ENCODE measurements at regions not wholly inside any gene's neighbourhood (a gene's known extent, or its start where the extent isn't known, plus 50 kb on each side); places are given as distances from the start of the nearest gene placed in this dataset.
A peak's percentile ranks its signal among the peaks of the same experiment; 100 is the strongest.

- ATAC-seq (no peak), FAIRE-seq (no peak), DNase-seq (ENCODE audit: low read depth in 1 of 2, low spot score in 1 of 2) (no peak)
- ChIA-PET POLR2A (no interaction called here), CTCF (interaction anchor here (0.8 to 2.7 kb wide), 5 partner anchors 9 to 34 kb away, joined by 3 to 9 read pairs (median 4); no protein-coding TSS in a partner anchor)
- WGBS (ENCODE audit: missing lambda C conversion rate) = 88% methylated on average over 5 of the region's 5 CpGs
- no peak overlapping the region for H3K4me2 ChIP-seq
- no peak overlapping the region for H3K27ac ChIP-seq
- H3K9me3 ChIP-seq = peaks cover 9% of the 10 kb centered on the region; the same call in 2 of the 3 replicates
- H3K4me1 ChIP-seq = no peaks in the 10 kb centered on the region
- H3K4me3 ChIP-seq = no peak overlapping the region
- peak; percentile 87 for TF ChIP-seq ZC3H11A (IDR thresholded peaks at IDR 0.05)
- TF ChIP-seq, protein P1, sequence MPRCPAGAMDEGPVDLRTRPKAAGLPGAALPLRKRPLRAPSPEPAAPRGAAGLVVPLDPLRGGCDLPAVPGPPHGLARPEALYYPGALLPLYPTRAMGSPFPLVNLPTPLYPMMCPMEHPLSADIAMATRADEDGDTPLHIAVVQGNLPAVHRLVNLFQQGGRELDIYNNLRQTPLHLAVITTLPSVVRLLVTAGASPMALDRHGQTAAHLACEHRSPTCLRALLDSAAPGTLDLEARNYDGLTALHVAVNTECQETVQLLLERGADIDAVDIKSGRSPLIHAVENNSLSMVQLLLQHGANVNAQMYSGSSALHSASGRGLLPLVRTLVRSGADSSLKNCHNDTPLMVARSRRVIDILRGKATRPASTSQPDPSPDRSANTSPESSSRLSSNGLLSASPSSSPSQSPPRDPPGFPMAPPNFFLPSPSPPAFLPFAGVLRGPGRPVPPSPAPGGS (IDR thresholded peaks at IDR 0.05) = no peak
Measured at GRCh38 chr9:115625954-115626353, 508.0 kb upstream of the TNC start.

- Histone ChIP-seq H3K4me1 (no peaks in the 10 kb centered on the region), H3K27ac (no peak overlapping the region), H3K4me2 (no peak overlapping the region), H3K4me3 (no peak overlapping the region), H3K9me3 (0 out of 3 replicates have a peak, but pooled peaks cover under 1% of the 10 kb centered on the region)
- ATAC-seq (no peak), DNase-seq (ENCODE audit: low read depth in 1 of 2, low spot score in 1 of 2) (no peak), FAIRE-seq (no peak)
- ChIA-PET CTCF (interaction anchor here (1.5 kb wide), 1 partner anchor 34 kb away, joined by 4 read pairs; no protein-coding TSS in a partner anchor), POLR2A (no interaction called here)
- TF ChIP-seq, protein P2, sequence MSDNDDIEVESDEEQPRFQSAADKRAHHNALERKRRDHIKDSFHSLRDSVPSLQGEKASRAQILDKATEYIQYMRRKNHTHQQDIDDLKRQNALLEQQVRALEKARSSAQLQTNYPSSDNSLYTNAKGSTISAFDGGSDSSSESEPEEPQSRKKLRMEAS (IDR thresholded peaks at IDR 0.05) = no peak
- no peak for TF ChIP-seq HOXB13 (CRISPR knock-in tag; IDR thresholded peaks at IDR 0.05; ENCODE audit: low read depth)
- TF ChIP-seq KDM1A (IDR thresholded peaks at IDR 0.05; ENCODE audit: low read depth) = no peak
- no peak for TF ChIP-seq HEYL (CRISPR knock-in tag; IDR thresholded peaks at IDR 0.05)
- TF ChIP-seq EHMT2 (IDR thresholded peaks at IDR 0.05; ENCODE audit: low read depth) = no peak
- TF ChIP-seq FOXS1 (CRISPR knock-in tag; IDR thresholded peaks at IDR 0.05) = no peak
- no peak for TF ChIP-seq TP53 (CRISPR knock-in tag; IDR thresholded peaks at IDR 0.05)
- TF ChIP-seq MYC (IDR thresholded peaks at IDR 0.05; ENCODE audit: borderline replicate concordance, low read length) = no peak
- TF ChIP-seq CHD2 (IDR thresholded peaks at IDR 0.05; ENCODE audit: low read length, partially characterized antibody) = no peak
- TF ChIP-seq ZNF302 (CRISPR knock-in tag; IDR thresholded peaks at IDR 0.05) = no peak
- TF ChIP-seq RCOR1 (IDR thresholded peaks at IDR 0.05; ENCODE audit: low read depth, low read length) = no peak
- no peak for TF ChIP-seq FOSL2 (IDR thresholded peaks at IDR 0.05)
- no peak for TF ChIP-seq FOSL2 (CRISPR knock-in tag; IDR thresholded peaks at IDR 0.05)
- no peak for TF ChIP-seq RAD21 (conservative IDR thresholded peaks at IDR 0.05 in 1 of 2, IDR thresholded peaks at IDR 0.05 in 1 of 2)
- no peak for TF ChIP-seq ZC3H11A (IDR thresholded peaks at IDR 0.05)
- TF ChIP-seq HDAC2 (IDR thresholded peaks at IDR 0.05) = no peak
- TF ChIP-seq, protein P3, sequence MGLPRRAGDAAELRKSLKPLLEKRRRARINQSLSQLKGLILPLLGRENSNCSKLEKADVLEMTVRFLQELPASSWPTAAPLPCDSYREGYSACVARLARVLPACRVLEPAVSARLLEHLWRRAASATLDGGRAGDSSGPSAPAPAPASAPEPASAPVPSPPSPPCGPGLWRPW (IDR thresholded peaks at IDR 0.05) = no peak
- WGBS (ENCODE audit: missing lambda C conversion rate) = 86% methylated on average over 8 of the region's 8 CpGs
Measured at GRCh38 chr9:115627511-115627910, 509.6 kb upstream of the TNC start.

- TF ChIP-seq FOXS1 (CRISPR knock-in tag; IDR thresholded peaks at IDR 0.05) (no peak), POLR2A (IDR thresholded peaks at IDR 0.05; ENCODE audit: low read length) (no peak), ZSCAN20 (CRISPR knock-in tag; IDR thresholded peaks at IDR 0.05) (no peak), HDAC2 (IDR thresholded peaks at IDR 0.05) (no peak), NFE2L2 (conservative IDR thresholded peaks at IDR 0.05; ENCODE audit: low read length) (no peak), SMC3 (IDR thresholded peaks at IDR 0.05) (no peak), FOSL2 (IDR thresholded peaks at IDR 0.05) (no peak), FOSL2 (CRISPR knock-in tag; IDR thresholded peaks at IDR 0.05) (no peak), JUNB (IDR thresholded peaks at IDR 0.05) (no peak), EHF (CRISPR knock-in tag; IDR thresholded peaks at IDR 0.05) (no peak), HOXA7 (CRISPR knock-in tag; IDR thresholded peaks at IDR 0.05) (no peak), TP53 (CRISPR knock-in tag; IDR thresholded peaks at IDR 0.05) (no peak), RAD21 (conservative IDR thresholded peaks at IDR 0.05 in 1 of 2, IDR thresholded peaks at IDR 0.05 in 1 of 2) (no peak), POLR2AphosphoS2 (conservative IDR thresholded peaks at IDR 0.05; ENCODE audit: low read length) (no peak), USF2 (IDR thresholded peaks at IDR 0.05) (no peak), NPAS2 (CRISPR knock-in tag; IDR thresholded peaks at IDR 0.05; ENCODE audit: borderline replicate concordance) (no peak)
- TF ChIP-seq, protein P2 (IDR thresholded peaks at IDR 0.05) = no peak
- TF ChIP-seq, protein P3 (IDR thresholded peaks at IDR 0.05) = no peak
- WGBS (ENCODE audit: missing lambda C conversion rate) = 89% methylated on average over 2 of the region's 2 CpGs
- Histone ChIP-seq H3K4me1 (no peaks in the 10 kb centered on the region), H3K27ac (0 out of 6 replicates have a peak overlapping the region, but pooled peaks of 1 of the 2 experiments have one; percentile 23), H3K4me3 (no peak overlapping the region), H3K4me2 (no peak overlapping the region), H3K9me3 (no peaks in the 10 kb centered on the region)
- POLR2A ChIA-PET = no interaction called here
- CTCF ChIA-PET = no interaction called here
- DNase-seq (ENCODE audit: low read depth in 1 of 2, low spot score in 1 of 2) = no peak
- no peak for FAIRE-seq
- no peak for ATAC-seq
Measured at GRCh38 chr9:115628426-115628825, 510.5 kb upstream of the TNC start.
